ENCODE measurements at regions not wholly inside any gene's neighbourhood (a gene's known extent, or its start where the extent isn't known, plus 50 kb on each side); places are given as distances from the start of the nearest gene placed in this dataset.

DNA sequence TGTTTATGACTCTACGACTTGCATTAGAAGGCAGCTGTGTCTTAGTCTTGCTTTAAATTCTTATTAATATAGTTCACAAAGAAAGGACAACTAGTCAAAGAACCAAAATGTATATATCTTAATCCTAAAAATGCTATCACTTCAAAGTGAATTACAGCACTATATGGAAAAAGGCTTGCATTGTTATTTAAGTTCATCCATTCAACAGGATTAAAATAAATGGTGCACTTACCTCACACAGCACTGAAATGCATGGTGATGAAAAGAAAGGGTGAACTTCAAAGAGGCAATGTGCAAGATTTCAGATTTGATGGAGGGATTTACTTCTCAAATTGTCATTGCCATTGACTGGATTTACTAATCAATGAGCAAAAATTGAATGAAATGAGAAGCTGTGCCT lies 344.4 kb upstream of the NUDT12 start:
- TF ChIP-seq, protein P1, sequence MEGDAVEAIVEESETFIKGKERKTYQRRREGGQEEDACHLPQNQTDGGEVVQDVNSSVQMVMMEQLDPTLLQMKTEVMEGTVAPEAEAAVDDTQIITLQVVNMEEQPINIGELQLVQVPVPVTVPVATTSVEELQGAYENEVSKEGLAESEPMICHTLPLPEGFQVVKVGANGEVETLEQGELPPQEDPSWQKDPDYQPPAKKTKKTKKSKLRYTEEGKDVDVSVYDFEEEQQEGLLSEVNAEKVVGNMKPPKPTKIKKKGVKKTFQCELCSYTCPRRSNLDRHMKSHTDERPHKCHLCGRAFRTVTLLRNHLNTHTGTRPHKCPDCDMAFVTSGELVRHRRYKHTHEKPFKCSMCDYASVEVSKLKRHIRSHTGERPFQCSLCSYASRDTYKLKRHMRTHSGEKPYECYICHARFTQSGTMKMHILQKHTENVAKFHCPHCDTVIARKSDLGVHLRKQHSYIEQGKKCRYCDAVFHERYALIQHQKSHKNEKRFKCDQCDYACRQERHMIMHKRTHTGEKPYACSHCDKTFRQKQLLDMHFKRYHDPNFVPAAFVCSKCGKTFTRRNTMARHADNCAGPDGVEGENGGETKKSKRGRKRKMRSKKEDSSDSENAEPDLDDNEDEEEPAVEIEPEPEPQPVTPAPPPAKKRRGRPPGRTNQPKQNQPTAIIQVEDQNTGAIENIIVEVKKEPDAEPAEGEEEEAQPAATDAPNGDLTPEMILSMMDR (IDR thresholded peaks at IDR 0.05 in 4 of 5, conservative IDR thresholded peaks at IDR 0.05 in 1 of 5), result no peak
- TF ChIP-seq POLR2A (IDR thresholded peaks at IDR 0.05), result no peak
